ENCODE measurements at regions not wholly inside any gene's neighbourhood (a gene's known extent, or its start where the extent isn't known, plus 50 kb on each side); places are given as distances from the start of the nearest gene placed in this dataset.

DNA sequence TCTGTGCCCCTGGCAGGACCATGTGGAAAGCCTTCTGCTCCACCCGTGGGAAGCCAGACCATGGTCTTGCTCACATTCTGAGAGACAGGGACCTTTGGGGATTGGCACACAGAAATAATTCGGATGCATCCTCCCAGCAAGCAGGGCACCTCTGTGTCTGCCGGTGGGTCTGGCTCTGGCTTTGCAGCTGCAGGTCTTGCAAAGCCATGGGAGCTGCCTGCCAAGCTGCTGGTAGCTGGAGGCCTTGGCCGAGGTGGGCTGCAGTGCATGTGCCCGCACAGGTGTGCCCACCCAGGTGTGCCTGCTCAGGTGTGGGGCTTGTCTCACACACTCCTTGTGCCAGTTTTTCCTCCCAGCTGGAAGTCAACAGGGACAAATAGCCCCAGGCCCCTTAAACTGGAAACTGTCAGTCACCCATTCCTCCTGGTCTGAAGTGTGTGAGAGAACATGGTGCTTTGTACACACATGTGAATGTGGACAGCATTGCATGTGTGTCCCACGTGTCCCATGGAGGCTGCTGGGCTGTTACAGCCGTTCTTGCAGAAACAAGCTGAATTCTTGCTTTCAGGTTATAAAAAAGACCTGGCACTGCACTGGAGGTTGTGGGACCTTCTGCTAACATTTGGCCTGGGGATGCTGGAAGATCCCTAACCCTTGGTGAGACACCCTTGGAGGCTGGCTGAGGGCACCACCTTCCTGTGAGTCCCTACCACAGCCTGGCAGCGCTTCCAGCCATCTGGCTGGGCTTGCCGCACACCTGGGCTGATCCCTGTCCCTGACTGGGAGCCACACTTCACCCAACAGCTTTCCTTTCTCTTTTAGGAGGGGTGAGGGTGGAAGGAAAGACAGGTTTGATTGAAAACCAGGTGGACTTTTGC, 54.9 kb upstream of the SMOC2 start:
- DNase-seq (ENCODE audit: extremely low spot score): no peak
- ChIA-PET POLR2A (no interaction called here), CTCF (no interaction called here)
- no peak for TF ChIP-seq LEF1 (IDR thresholded peaks at IDR 0.05; ENCODE audit: borderline replicate concordance)
- TF ChIP-seq ELF4 (IDR thresholded peaks at IDR 0.05): no peak
- TF ChIP-seq SUZ12 (IDR thresholded peaks at IDR 0.05): no peak
- TF ChIP-seq CTBP1 (IDR thresholded peaks at IDR 0.05; ENCODE audit: borderline replicate concordance): no peak
- no peak for TF ChIP-seq TARDBP (IDR thresholded peaks at IDR 0.05)
- no peak for TF ChIP-seq NFRKB (IDR thresholded peaks at IDR 0.05)
- no peak for TF ChIP-seq ARNT (IDR thresholded peaks at IDR 0.05)
- no peak for TF ChIP-seq FOXM1 (IDR thresholded peaks at IDR 0.05; ENCODE audit: borderline replicate concordance)
- TF ChIP-seq ZNF384 (IDR thresholded peaks at IDR 0.05): no peak
- TF ChIP-seq SP1 (IDR thresholded peaks at IDR 0.05): no peak
- no peak for TF ChIP-seq L3MBTL2 (conservative IDR thresholded peaks at IDR 0.05)
- no peak for TF ChIP-seq BHLHE40 (IDR thresholded peaks at IDR 0.05; ENCODE audit: borderline replicate concordance)

DNA sequence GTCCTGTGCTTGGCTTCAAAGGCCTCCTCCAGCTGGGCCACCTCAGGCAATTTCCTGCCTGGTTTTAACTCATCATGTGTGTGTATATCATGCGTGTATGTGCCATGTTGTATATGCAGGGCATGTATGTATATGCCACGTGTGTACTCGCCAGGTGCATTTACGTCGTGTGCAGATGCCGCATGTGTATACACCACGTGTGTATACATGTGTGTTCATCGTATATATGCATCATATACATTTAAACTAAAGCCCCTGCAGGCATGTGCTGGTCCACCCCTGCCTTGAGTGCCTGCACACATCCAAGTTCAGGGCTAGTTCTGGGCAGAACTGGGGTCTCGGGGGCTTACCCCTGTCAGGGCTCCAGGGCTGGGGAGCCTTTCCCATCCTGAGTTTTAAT, 54.0 kb upstream of the SMOC2 start:
- TF ChIP-seq LEF1 (IDR thresholded peaks at IDR 0.05; ENCODE audit: borderline replicate concordance) (no peak), FOXK2 (IDR thresholded peaks at IDR 0.05) (no peak), HDGF (IDR thresholded peaks at IDR 0.05; ENCODE audit: borderline replicate concordance) (no peak), TARDBP (IDR thresholded peaks at IDR 0.05) (no peak), CTBP1 (IDR thresholded peaks at IDR 0.05; ENCODE audit: borderline replicate concordance) (no peak), ARNT (IDR thresholded peaks at IDR 0.05) (no peak), NFRKB (IDR thresholded peaks at IDR 0.05) (no peak), FOXM1 (IDR thresholded peaks at IDR 0.05; ENCODE audit: borderline replicate concordance) (no peak), SUZ12 (IDR thresholded peaks at IDR 0.05) (no peak), BHLHE40 (IDR thresholded peaks at IDR 0.05; ENCODE audit: borderline replicate concordance) (no peak), PKNOX1 (IDR thresholded peaks at IDR 0.05) (no peak), FOXA1 (IDR thresholded peaks at IDR 0.05) (no peak), ZNF384 (IDR thresholded peaks at IDR 0.05) (no peak), SP1 (IDR thresholded peaks at IDR 0.05) (no peak), ELF4 (IDR thresholded peaks at IDR 0.05) (no peak), L3MBTL2 (conservative IDR thresholded peaks at IDR 0.05) (no peak)
- ChIA-PET POLR2A (no interaction called here), CTCF (no interaction called here)
- no peak for DNase-seq (ENCODE audit: extremely low spot score)

- ChIA-PET CTCF (no interaction called here), POLR2A (no interaction called here)
- TF ChIP-seq PKNOX1 (IDR thresholded peaks at IDR 0.05) (no peak), BHLHE40 (IDR thresholded peaks at IDR 0.05; ENCODE audit: borderline replicate concordance) (no peak), FOXK2 (IDR thresholded peaks at IDR 0.05) (no peak), L3MBTL2 (conservative IDR thresholded peaks at IDR 0.05) (no peak), ELF4 (IDR thresholded peaks at IDR 0.05) (no peak), FOXA1 (IDR thresholded peaks at IDR 0.05) (no peak), FOXM1 (IDR thresholded peaks at IDR 0.05; ENCODE audit: borderline replicate concordance) (no peak), ZNF384 (IDR thresholded peaks at IDR 0.05) (no peak), CTBP1 (IDR thresholded peaks at IDR 0.05; ENCODE audit: borderline replicate concordance) (no peak), TARDBP (IDR thresholded peaks at IDR 0.05) (no peak), SUZ12 (IDR thresholded peaks at IDR 0.05) (no peak), SP1 (IDR thresholded peaks at IDR 0.05) (no peak), HDGF (IDR thresholded peaks at IDR 0.05; ENCODE audit: borderline replicate concordance) (no peak), ARNT (IDR thresholded peaks at IDR 0.05) (no peak), NFRKB (IDR thresholded peaks at IDR 0.05) (no peak), LEF1 (IDR thresholded peaks at IDR 0.05; ENCODE audit: borderline replicate concordance) (no peak)
- no peak for DNase-seq (ENCODE audit: extremely low spot score)
These were observed 53.6 kb upstream of the SMOC2 start for GRCh38 chr6:168387426-168387825.

DNA sequence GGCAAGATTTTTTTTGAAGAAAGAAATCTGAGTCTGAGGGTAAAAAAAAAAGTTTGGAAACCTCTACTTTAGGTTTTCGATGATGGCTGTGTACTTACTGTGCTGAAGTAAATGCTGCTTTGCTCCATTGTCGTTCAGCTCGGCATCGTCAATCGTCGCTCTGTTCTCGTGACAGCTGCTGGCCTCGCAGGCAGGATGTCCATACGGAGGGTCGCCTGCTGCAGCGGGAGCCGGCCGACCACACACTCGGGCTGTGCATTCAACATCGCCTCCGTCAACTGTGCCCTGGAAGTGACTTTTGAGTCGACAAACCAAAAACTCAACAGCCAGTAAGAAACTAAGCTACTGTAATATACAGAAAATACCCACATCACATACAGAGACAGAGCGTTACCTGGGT, 53.1 kb upstream of the SMOC2 start:
- ChIA-PET POLR2A (no interaction called here), CTCF (no interaction called here)
- TF ChIP-seq PKNOX1 (IDR thresholded peaks at IDR 0.05) (no peak), FOXM1 (IDR thresholded peaks at IDR 0.05; ENCODE audit: borderline replicate concordance) (no peak)
- DNase-seq (ENCODE audit: extremely low spot score): no peak

DNA sequence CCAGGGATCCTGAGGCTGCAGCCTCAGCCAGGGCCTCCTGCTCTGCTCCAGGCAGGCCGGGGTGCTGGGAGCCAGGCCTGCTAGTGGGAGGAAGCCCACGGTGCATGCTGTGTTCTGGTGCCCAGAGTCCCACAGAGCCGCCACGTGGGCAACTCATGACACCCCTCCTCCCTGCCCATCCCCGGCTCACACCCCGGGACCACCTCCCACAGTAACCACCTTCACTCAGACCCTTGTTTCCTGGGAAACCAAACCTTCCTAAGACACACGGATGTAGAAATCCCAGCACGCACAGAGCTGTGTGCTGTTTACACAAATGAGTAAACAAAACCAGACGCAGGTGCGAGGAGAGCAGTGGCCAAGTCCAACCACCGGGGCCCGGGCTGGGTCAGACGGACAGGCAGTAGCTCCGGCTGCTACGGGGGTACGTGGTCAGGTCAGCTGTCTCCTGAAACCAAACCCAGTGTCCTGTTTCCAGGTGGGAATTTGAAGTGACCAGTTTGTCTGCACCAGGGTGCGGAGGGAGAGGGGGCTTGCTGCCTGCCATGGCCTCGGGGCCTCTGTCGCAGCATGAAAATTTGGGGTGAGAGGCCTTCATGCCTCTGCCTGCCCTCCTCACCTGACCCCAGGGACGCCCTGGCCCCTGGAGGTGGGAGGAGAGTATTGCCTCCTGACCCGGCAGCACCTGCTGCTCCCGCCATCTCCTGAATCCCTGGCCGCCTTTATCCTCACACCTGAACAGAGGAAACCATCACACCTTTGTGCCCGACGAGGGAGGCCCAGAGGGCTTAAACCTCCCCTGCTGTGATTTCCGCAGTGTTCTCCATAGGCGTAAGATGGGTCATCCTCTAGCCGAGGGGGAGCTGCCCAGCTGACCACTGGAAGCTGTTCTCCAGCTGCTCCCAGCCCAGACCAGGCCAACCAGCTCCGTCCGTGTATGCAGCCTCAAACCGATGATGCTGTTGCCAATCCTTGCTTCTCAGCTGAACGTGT, 52.0 kb upstream of the SMOC2 start:
- DNase-seq (ENCODE audit: extremely low spot score): no peak
- TF ChIP-seq FOXM1 (IDR thresholded peaks at IDR 0.05; ENCODE audit: borderline replicate concordance): no peak
- TF ChIP-seq NFRKB (IDR thresholded peaks at IDR 0.05): no peak
- TF ChIP-seq SP1 (IDR thresholded peaks at IDR 0.05): no peak
- no peak for TF ChIP-seq ZNF384 (IDR thresholded peaks at IDR 0.05)
- no peak for TF ChIP-seq ARNT (IDR thresholded peaks at IDR 0.05)
- no peak for TF ChIP-seq FOXK2 (IDR thresholded peaks at IDR 0.05)
- no peak for TF ChIP-seq L3MBTL2 (conservative IDR thresholded peaks at IDR 0.05)
- no peak for TF ChIP-seq HDGF (IDR thresholded peaks at IDR 0.05; ENCODE audit: borderline replicate concordance)
- TF ChIP-seq ELF4 (IDR thresholded peaks at IDR 0.05): no peak
- TF ChIP-seq LEF1 (IDR thresholded peaks at IDR 0.05; ENCODE audit: borderline replicate concordance): no peak
- no peak for TF ChIP-seq SUZ12 (IDR thresholded peaks at IDR 0.05)
- no peak for TF ChIP-seq FOXA1 (IDR thresholded peaks at IDR 0.05)
- no peak for TF ChIP-seq PKNOX1 (IDR thresholded peaks at IDR 0.05)
- no peak for TF ChIP-seq BHLHE40 (IDR thresholded peaks at IDR 0.05; ENCODE audit: borderline replicate concordance)
- no peak for TF ChIP-seq CTBP1 (IDR thresholded peaks at IDR 0.05; ENCODE audit: borderline replicate concordance)
- no peak for TF ChIP-seq TARDBP (IDR thresholded peaks at IDR 0.05)
- POLR2A ChIA-PET: no interaction called here
- CTCF ChIA-PET: no interaction called here

Measured in HEK293T (cell line).